HEK293 (cell line): ENCODE measurements at regions not wholly inside any gene's neighbourhood (a gene's known extent, or its start where the extent isn't known, plus 50 kb on each side); places are given as distances from the start of the nearest gene placed in this dataset.

Source experiments
- CTCF ChIA-PET: fragments of 350-600 bp; formaldehyde crosslinking; extraction: SDS; loops from one replicate; lab custom pipeline; 2021; ENCODE audit warnings: antibody characterized with exemption; lab: Yijun Ruan, JAX
- POLR2A ChIA-PET: fragments of 300-600 bp; formaldehyde crosslinking; extraction: SDS; loops from one replicate; lab custom pipeline; 2020; ENCODE audit warnings: antibody characterized with exemption, inconsistent platforms; lab: Yijun Ruan, JAX
- H3K27ac ChIP-seq: fragments of 200-500 bp; sonication (Bioruptor generic); 2 replicates; pipeline ENCODE4 v1.5.1; 2014; ENCODE audit warnings: low read depth, low read length, control low read depth, inconsistent platforms; ENCODE audit errors: extremely low read depth
- H3K36me3 ChIP-seq, 2 experiments: fragments of 200-500 bp in 1 of 2; sonication (Bioruptor generic) in 1 of 2; 1 replicate in 1 of 2; 2 replicates in 1 of 2; pipeline ENCODE4 v1.5.1; 2014 to 2017; ENCODE audit warnings: inconsistent platforms in 2 of 2, low read length in 2 of 2; ENCODE audit not compliant: control insufficient read depth in 2 of 2, insufficient read depth in 1 of 2
- H3K4me1 ChIP-seq: fragments of 200-500 bp; sonication (Bioruptor generic); 2 replicates; pipeline ENCODE4 v1.5.1; 2014; ENCODE audit warnings: mild to moderate bottlenecking, low read length, inconsistent platforms; ENCODE audit not compliant: control insufficient read depth, insufficient read depth
- H3K4me3 ChIP-seq: 2 replicates; pipeline ENCODE4 v1.5.1; 2011; ENCODE audit warnings: low read depth, mild to moderate bottlenecking, control low read depth, low read length, moderate library complexity
- H3K9me3 ChIP-seq: fragments of 200-500 bp; sonication (Bioruptor generic); 2 replicates; pipeline ENCODE4 v1.5.1; 2014; ENCODE audit warnings: low read depth, low read length, inconsistent platforms; ENCODE audit not compliant: control insufficient read depth, insufficient read depth
- GLIS1 ChIP-seq: fragments of 450-650 bp; formaldehyde crosslinking; IDR thresholded peaks from 2 replicates; pipeline ENCODE4 v1.5.1; 2016; ENCODE audit warnings: missing biosample characterization, missing genetic modification characterization
- HOXC10 ChIP-seq: sonication (generic); formaldehyde crosslinking; IDR thresholded peaks from 2 replicates; pipeline ENCODE4 v1.8.1; 2023; ENCODE audit warnings: mild to moderate bottlenecking, missing genetic modification reagents
- REPIN1 ChIP-seq: fragments of 450-650 bp; formaldehyde crosslinking; IDR thresholded peaks from 2 replicates; pipeline ENCODE4 v1.5.1; 2017; ENCODE audit warnings: missing biosample characterization, missing genetic modification characterization, low read depth
- SALL2 ChIP-seq: fragments of 450-650 bp; formaldehyde crosslinking; IDR thresholded peaks from 2 replicates; pipeline ENCODE4 v1.5.0; 2017; ENCODE audit warnings: missing biosample characterization, mild to moderate bottlenecking, missing genetic modification characterization, borderline replicate concordance
- ZBTB17 ChIP-seq: fragments of 450-650 bp; formaldehyde crosslinking; IDR thresholded peaks from 2 replicates; pipeline ENCODE4 v1.5.1; 2016; ENCODE audit warnings: missing biosample characterization, missing genetic modification characterization
- ZNF155 ChIP-seq: fragments of 450-650 bp; formaldehyde crosslinking; IDR thresholded peaks from 2 replicates; pipeline ENCODE4 v1.5.1; 2016; ENCODE audit warnings: missing biosample characterization, missing genetic modification characterization
- ZNF311 ChIP-seq: fragments of 450-650 bp; formaldehyde crosslinking; IDR thresholded peaks from 2 replicates; pipeline ENCODE4 v1.5.1; 2017; ENCODE audit warnings: missing biosample characterization, missing genetic modification characterization, borderline replicate concordance
- ZNF350 ChIP-seq: fragments of 450-650 bp; formaldehyde crosslinking; IDR thresholded peaks from 2 replicates; pipeline ENCODE4 v1.5.0; 2017; ENCODE audit warnings: missing biosample characterization, mild to moderate bottlenecking, missing genetic modification characterization
- ZNF530 ChIP-seq: fragments of 450-650 bp; formaldehyde crosslinking; IDR thresholded peaks from 2 replicates; pipeline ENCODE4 v1.5.1; 2016; ENCODE audit warnings: low read depth, missing biosample characterization, missing genetic modification characterization
- ZNF629 ChIP-seq: fragments of 450-650 bp; formaldehyde crosslinking; IDR thresholded peaks from 2 replicates; pipeline ENCODE4 v1.5.1; 2017; ENCODE audit warnings: missing biosample characterization, missing genetic modification characterization
- ZNF777 ChIP-seq: fragments of 450-650 bp; formaldehyde crosslinking; IDR thresholded peaks from 2 replicates; pipeline ENCODE4 v1.5.1; 2017; ENCODE audit warnings: missing biosample characterization, missing genetic modification characterization, borderline replicate concordance
- ZNF785 ChIP-seq: fragments of 450-650 bp; formaldehyde crosslinking; IDR thresholded peaks from 2 replicates; pipeline ENCODE4 v1.5.1; 2016; ENCODE audit warnings: missing biosample characterization, missing genetic modification characterization
- ZNF843 ChIP-seq: fragments of 450-650 bp; formaldehyde crosslinking; IDR thresholded peaks from 2 replicates; pipeline ENCODE4 v1.5.1; 2016; ENCODE audit warnings: missing biosample characterization, missing genetic modification characterization
- ZSCAN30 ChIP-seq: fragments of 450-650 bp; IDR thresholded peaks from 2 replicates; pipeline ENCODE4 v1.5.1; 2018; ENCODE audit warnings: missing biosample characterization, mild to moderate bottlenecking, missing genetic modification characterization, moderate library complexity
- TF ChIP-seq, protein P1 (sequence below): fragments of 450-650 bp; formaldehyde crosslinking; IDR thresholded peaks from 2 replicates; pipeline ENCODE4 v1.5.1; 2016; ENCODE audit warnings: missing biosample characterization, missing genetic modification characterization
- TF ChIP-seq, protein P2 (sequence below): fragments of 450-650 bp; formaldehyde crosslinking; IDR thresholded peaks from 2 replicates; pipeline ENCODE4; 2016; ENCODE audit warnings: missing biosample characterization, missing genetic modification characterization
- TF ChIP-seq, protein P3 (sequence below): fragments of 450-650 bp; formaldehyde crosslinking; IDR thresholded peaks from 2 replicates; pipeline ENCODE4 v1.5.1; 2017; ENCODE audit warnings: missing biosample characterization, missing genetic modification characterization
- TF ChIP-seq, protein P4 (sequence below): fragments of 450-650 bp; formaldehyde crosslinking; IDR thresholded peaks from 2 replicates; pipeline ENCODE4 v1.5.1; 2016; ENCODE audit warnings: missing biosample characterization, missing genetic modification characterization

DNA sequence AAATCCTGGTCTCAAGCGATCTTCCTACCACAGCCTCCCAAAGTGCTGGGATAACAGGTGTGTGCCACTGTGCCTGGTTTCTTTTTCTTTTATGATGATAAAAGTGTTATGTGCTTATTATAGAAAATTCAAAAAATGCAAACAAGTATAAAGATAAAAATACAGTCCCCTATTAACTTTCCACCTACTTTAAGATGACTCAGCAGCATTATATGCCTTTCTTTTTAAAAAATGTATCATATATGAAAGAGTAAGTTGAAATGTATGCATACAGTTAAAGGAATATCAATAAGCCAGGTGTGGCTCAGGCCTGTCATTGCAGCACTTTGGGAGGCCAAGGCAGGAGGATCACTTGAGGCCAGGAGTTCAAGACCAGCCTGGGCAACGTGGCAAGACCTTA, 216.9 kb upstream of the GALNT17 start (continued):
- TF ChIP-seq, protein P1, sequence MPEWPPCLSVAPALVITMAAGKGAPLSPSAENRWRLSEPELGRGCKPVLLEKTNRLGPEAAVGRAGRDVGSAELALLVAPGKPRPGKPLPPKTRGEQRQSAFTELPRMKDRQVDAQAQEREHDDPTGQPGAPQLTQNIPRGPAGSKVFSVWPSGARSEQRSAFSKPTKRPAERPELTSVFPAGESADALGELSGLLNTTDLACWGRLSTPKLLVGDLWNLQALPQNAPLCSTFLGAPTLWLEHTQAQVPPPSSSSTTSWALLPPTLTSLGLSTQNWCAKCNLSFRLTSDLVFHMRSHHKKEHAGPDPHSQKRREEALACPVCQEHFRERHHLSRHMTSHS: no peak
- TF ChIP-seq ZNF155 (tag by site-specific recombination): no peak

DNA sequence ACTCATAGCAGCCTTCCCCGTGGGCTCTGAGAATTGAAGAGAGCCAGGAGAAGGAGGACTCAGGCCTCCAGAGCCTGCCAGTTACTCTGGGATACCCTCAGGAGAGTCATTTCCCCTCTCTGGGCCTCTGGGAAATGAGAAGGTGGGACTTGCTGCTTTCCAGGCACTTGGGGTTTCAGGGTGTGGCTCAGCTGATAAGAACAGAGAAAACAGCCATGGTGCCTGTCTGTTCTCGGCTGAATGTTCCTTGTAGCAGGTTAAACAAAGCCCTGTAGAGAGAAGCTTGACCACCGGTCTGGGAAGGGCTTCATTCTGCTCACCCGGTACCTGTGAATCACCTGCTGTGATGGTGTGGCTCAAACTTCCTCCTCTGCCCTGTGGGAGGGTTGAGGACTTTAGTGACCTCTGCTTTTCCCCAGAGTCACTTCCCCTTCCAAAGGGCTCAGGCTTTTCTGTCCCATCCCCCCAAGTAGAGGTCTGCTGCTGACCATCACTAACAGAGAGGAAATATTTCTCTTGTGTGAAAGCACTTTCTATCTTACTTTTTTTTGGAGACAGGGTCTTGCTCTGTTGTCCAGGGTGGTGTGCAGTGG, 212.4 kb upstream of the GALNT17 start:
- Histone ChIP-seq H3K4me3 (no peak overlapping the region), H3K36me3 (no peaks in the 10 kb centered on the region), H3K27ac (no peak overlapping the region), H3K4me1 (no peaks in the 10 kb centered on the region), H3K9me3 (no peaks in the 10 kb centered on the region)
- POLR2A ChIA-PET: no interaction called here
- CTCF ChIA-PET: no interaction called here
- TF ChIP-seq ZNF350 (tag by site-specific recombination) (no peak), ZNF843 (no peak), ZSCAN30 (no peak), ZNF785 (tag by site-specific recombination) (no peak), SALL2 (tag by site-specific recombination) (no peak), GLIS1 (tag by site-specific recombination) (no peak), ZNF629 (tag by site-specific recombination) (no peak), ZNF311 (no peak), HOXC10 (CRISPR knock-in tag) (no peak), ZNF530 (tag by site-specific recombination) (no peak), ZBTB17 (no peak), REPIN1 (no peak)
- TF ChIP-seq, protein P2, sequence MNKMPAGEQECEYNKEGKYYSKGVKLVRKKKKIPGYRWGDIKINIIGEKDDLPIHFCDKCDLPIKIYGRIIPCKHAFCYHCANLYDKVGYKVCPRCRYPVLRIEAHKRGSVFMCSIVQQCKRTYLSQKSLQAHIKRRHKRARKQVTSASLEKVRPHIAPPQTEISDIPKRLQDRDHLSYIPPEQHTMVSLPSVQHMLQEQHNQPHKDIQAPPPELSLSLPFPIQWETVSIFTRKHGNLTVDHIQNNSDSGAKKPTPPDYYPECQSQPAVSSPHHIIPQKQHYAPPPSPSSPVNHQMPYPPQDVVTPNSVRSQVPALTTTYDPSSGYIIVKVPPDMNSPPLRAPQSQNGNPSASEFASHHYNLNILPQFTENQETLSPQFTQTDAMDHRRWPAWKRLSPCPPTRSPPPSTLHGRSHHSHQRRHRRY (tag by site-specific recombination): no peak
- TF ChIP-seq, protein P3, sequence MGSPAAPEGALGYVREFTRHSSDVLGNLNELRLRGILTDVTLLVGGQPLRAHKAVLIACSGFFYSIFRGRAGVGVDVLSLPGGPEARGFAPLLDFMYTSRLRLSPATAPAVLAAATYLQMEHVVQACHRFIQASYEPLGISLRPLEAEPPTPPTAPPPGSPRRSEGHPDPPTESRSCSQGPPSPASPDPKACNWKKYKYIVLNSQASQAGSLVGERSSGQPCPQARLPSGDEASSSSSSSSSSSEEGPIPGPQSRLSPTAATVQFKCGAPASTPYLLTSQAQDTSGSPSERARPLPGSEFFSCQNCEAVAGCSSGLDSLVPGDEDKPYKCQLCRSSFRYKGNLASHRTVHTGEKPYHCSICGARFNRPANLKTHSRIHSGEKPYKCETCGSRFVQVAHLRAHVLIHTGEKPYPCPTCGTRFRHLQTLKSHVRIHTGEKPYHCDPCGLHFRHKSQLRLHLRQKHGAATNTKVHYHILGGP (tag by site-specific recombination): no peak

DNA sequence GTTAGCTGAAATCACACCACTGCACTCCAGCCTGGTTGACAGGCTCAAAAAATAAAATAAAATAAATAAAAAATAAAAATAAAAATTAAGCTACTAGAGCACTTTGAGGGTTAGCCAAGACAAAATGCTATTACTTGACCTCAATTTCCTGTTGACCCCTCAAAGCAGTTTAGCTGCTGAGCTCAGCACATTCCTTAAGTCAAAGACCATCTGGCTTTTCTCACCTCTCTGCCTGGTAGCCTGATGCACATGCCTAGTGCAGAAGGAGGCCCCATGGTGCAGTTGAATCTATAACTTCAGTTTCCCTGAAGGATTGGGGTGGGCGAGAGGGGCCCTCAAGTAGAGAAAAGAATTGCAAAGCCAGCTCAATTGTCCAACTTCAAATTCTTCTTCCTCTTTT, 211.1 kb upstream of the GALNT17 start:
- no peaks in the 10 kb centered on the region for H3K36me3 ChIP-seq
- H3K9me3 ChIP-seq: no peaks in the 10 kb centered on the region
- TF ChIP-seq ZNF777: no peak
- TF ChIP-seq, protein P4, sequence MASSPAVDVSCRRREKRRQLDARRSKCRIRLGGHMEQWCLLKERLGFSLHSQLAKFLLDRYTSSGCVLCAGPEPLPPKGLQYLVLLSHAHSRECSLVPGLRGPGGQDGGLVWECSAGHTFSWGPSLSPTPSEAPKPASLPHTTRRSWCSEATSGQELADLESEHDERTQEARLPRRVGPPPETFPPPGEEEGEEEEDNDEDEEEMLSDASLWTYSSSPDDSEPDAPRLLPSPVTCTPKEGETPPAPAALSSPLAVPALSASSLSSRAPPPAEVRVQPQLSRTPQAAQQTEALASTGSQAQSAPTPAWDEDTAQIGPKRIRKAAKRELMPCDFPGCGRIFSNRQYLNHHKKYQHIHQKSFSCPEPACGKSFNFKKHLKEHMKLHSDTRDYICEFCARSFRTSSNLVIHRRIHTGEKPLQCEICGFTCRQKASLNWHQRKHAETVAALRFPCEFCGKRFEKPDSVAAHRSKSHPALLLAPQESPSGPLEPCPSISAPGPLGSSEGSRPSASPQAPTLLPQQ (tag by site-specific recombination): no peak
- POLR2A ChIA-PET: no interaction called here
- CTCF ChIA-PET: no interaction called here
- H3K4me1 ChIP-seq: no peaks in the 10 kb centered on the region
- no peak overlapping the region for H3K4me3 ChIP-seq
- no peak overlapping the region for H3K27ac ChIP-seq
